CD4-positive, CD25-positive, alpha-beta regulatory T cell (primary cell): ENCODE measurements at regions not wholly inside any gene's neighbourhood (a gene's known extent, or its start where the extent isn't known, plus 50 kb on each side); places are given as distances from the start of the nearest gene placed in this dataset.

Experiments
- ATAC-seq, 2 donors: fragments of 150-1000 bp; cut with Tn5 transposase; one replicate each; pipeline ENCODE4 v1.10.0; 2021; ENCODE audit warnings: low read depth in 2 of 2, moderate number of reproducible peaks in 2 of 2, moderate library complexity in 1 of 2
- DNase-seq, 3 donors: peaks; one replicate each; pipeline versions ENCODE4 v3.0.0 to v3.0.0-alpha.2; 2012 to 2022; ENCODE audit warnings: mixed read lengths in 1 of 3
- H3K27ac ChIP-seq: one replicate; pipeline ENCODE4 v1.7.0; 2013; ENCODE audit warnings: mild to moderate bottlenecking, low read length; ENCODE audit not compliant: insufficient read depth, poor library complexity, severe bottlenecking
- H3K27me3 ChIP-seq: one replicate; pipeline ENCODE4 v1.7.0; 2013; ENCODE audit warnings: low read length; ENCODE audit not compliant: control insufficient read depth, insufficient read depth
- H3K36me3 ChIP-seq: one replicate; pipeline ENCODE4 v1.7.0; 2013; ENCODE audit warnings: mild to moderate bottlenecking, low read length, moderate library complexity; ENCODE audit not compliant: control insufficient read depth, insufficient read depth
- H3K4me1 ChIP-seq: 2 replicates; pipeline ENCODE4 v1.7.0; 2013; ENCODE audit warnings: mild to moderate bottlenecking, low read length; ENCODE audit not compliant: insufficient read depth, control insufficient read depth, poor library complexity, severe bottlenecking
- H3K4me3 ChIP-seq: one replicate; pipeline ENCODE4 v1.7.0; 2013; ENCODE audit warnings: low read depth, mild to moderate bottlenecking, low read length, moderate library complexity
- H3K9me3 ChIP-seq, 2 experiments: 1 replicate in 1 of 2; 2 replicates in 1 of 2; pipeline ENCODE4 v1.7.0; 2013; ENCODE audit warnings: low read length in 2 of 2, mild to moderate bottlenecking in 1 of 2, moderate library complexity in 1 of 2; ENCODE audit not compliant: control insufficient read depth in 2 of 2
- H3K27ac Mint-ChIP-seq, 3 donors: one replicate each; pipeline ENCODE4 v1.8.0; 2020 to 2022; ENCODE audit warnings: mild to moderate bottlenecking in 3 of 3, mixed read lengths in 3 of 3, moderate library complexity in 2 of 3
- H3K27me3 Mint-ChIP-seq: one replicate; pipeline ENCODE4 v1.8.0; 2022; ENCODE audit warnings: mild to moderate bottlenecking, mixed read lengths
- H3K36me3 Mint-ChIP-seq: one replicate; pipeline ENCODE4 v1.8.0; 2020; ENCODE audit warnings: mixed read lengths
- H3K4me1 Mint-ChIP-seq, 4 donors: one replicate each; pipeline ENCODE4 v1.8.0; 2020 to 2022; ENCODE audit warnings: mixed read lengths in 4 of 4, mild to moderate bottlenecking in 1 of 4
- H3K4me3 Mint-ChIP-seq, 4 donors: one replicate each; pipeline ENCODE4 v1.8.0; 2020 to 2022; ENCODE audit warnings: mild to moderate bottlenecking in 4 of 4, mixed read lengths in 4 of 4, moderate library complexity in 3 of 4
- H3K9me3 Mint-ChIP-seq, 7 donors: one replicate each; pipeline ENCODE4 v1.8.0; 2020 to 2022; ENCODE audit warnings: mixed read lengths in 7 of 7, mild to moderate bottlenecking in 3 of 7, moderate library complexity in 2 of 7

GRCh38 chr2:144935736-144936135 is 415.8 kb upstream of the ZEB2 start:
- no peak overlapping the region for H3K27ac Mint-ChIP-seq
- ATAC-seq = no peak

GRCh38 chr2:144935191-144935590 is 415.3 kb upstream of the ZEB2 start:
- Mint-ChIP-seq H3K27ac (no peak overlapping the region), H3K9me3 (peaks cover 0 to 1% (median 0%) of the 10 kb centered on the region in 7 donors), H3K36me3 (no peaks in the 10 kb centered on the region), H3K4me3 (no peak overlapping the region), H3K4me1 (no peaks in the 10 kb centered on the region), H3K27me3 (no peaks in the 10 kb centered on the region)
- no peak for ATAC-seq
- Histone ChIP-seq H3K9me3 (no peaks in the 10 kb centered on the region), H3K27me3 (peaks cover 2% of the 10 kb centered on the region), H3K4me1 (no peaks in the 10 kb centered on the region), H3K36me3 (no peaks in the 10 kb centered on the region), H3K27ac (no peak overlapping the region), H3K4me3 (no peak overlapping the region)
- no peak for DNase-seq

More at GRCh38 chr2:144935736-144936135, 415.8 kb upstream of the ZEB2 start:
- H3K36me3 Mint-ChIP-seq = no peaks in the 10 kb centered on the region
- H3K9me3 ChIP-seq = no peaks in the 10 kb centered on the region
- H3K4me1 Mint-ChIP-seq = no peaks in the 10 kb centered on the region
- H3K4me3 ChIP-seq = no peak overlapping the region
- peaks cover 0 to 1% (median 0%) of the 10 kb centered on the region in 7 donors for H3K9me3 Mint-ChIP-seq
- H3K27me3 ChIP-seq = peaks cover 2% of the 10 kb centered on the region
- no peaks in the 10 kb centered on the region for H3K36me3 ChIP-seq
- DNase-seq = no peak
- H3K4me3 Mint-ChIP-seq = no peak overlapping the region
- no peak overlapping the region for H3K27ac ChIP-seq
- no peaks in the 10 kb centered on the region for H3K4me1 ChIP-seq
- H3K27me3 Mint-ChIP-seq = no peaks in the 10 kb centered on the region

- Mint-ChIP-seq H3K9me3 (peaks cover 0 to 8% (median 4%) of the 10 kb centered on the region in 7 donors), H3K36me3 (no peaks in the 10 kb centered on the region), H3K4me3 (no peak overlapping the region), H3K27ac (no peak overlapping the region), H3K27me3 (no peaks in the 10 kb centered on the region), H3K4me1 (no peaks in the 10 kb centered on the region)
- no peak overlapping the region for H3K4me3 ChIP-seq
- no peaks in the 10 kb centered on the region for H3K9me3 ChIP-seq
- ATAC-seq = no peak
- no peak overlapping the region for H3K27ac ChIP-seq
- no peaks in the 10 kb centered on the region for H3K36me3 ChIP-seq
- DNase-seq = no peak
- H3K27me3 ChIP-seq = no peaks in the 10 kb centered on the region
- H3K4me1 ChIP-seq = no peaks in the 10 kb centered on the region
Measured at GRCh38 chr2:144931960-144932359, 412.0 kb upstream of the ZEB2 start.

DNA sequence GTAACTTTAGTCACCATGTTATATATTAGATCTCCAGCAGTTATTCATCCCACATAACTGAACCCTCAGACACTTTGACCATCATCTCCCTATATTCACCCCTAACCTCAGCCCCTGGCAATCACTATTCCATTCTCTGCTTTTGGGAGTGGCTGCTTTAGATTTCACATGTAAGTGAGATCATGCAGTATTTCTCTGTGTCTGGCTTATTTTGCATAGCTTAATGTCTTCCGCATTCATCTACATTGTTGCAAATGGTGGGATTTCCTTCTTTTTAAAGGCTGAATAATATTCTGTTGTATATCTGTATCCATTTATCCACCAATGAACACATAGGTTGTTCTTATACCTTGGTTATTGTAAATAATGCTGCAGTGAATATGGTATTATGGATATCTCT is 411.6 kb upstream of the ZEB2 start:
- Histone ChIP-seq H3K4me3 (no peak overlapping the region), H3K27me3 (no peaks in the 10 kb centered on the region), H3K4me1 (no peaks in the 10 kb centered on the region), H3K27ac (no peak overlapping the region), H3K36me3 (no peaks in the 10 kb centered on the region), H3K9me3 (no peaks in the 10 kb centered on the region)
- no peaks in the 10 kb centered on the region for H3K4me1 Mint-ChIP-seq
- peaks cover 0 to 8% (median 4%) of the 10 kb centered on the region in 7 donors for H3K9me3 Mint-ChIP-seq
- DNase-seq = no peak
- no peak overlapping the region for H3K27ac Mint-ChIP-seq
- H3K4me3 Mint-ChIP-seq = no peak overlapping the region
- ATAC-seq = no peak
- no peaks in the 10 kb centered on the region for H3K36me3 Mint-ChIP-seq
- no peaks in the 10 kb centered on the region for H3K27me3 Mint-ChIP-seq

DNA sequence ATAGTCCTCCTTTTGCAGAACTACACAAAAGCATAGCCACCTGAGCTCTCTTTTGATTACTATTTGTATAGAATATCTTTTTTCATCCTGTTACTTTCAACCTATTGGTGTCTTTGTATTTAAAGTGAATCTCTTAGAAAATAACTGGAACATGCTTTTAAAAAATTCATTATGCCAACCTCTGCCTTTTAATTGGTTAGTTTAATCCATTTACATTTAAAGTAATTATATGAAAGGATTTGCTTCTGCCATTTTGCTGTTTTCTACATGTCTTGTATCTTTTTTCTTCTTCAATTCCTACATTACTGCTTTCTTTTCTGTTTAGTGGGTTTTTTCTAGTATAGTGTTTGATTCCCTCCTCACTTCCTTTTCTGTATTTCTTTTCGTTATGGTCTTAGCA is 407.5 kb upstream of the ZEB2 start:
- H3K36me3 Mint-ChIP-seq = no peaks in the 10 kb centered on the region
- no peak for ATAC-seq
- H3K4me3 Mint-ChIP-seq = peak overlapping the region in 1 of 4 donors; percentile 33
- Histone ChIP-seq H3K9me3 (no peaks in the 10 kb centered on the region), H3K4me3 (no peak overlapping the region), H3K4me1 (no peaks in the 10 kb centered on the region), H3K27me3 (no peaks in the 10 kb centered on the region), H3K36me3 (no peaks in the 10 kb centered on the region), H3K27ac (no peak overlapping the region)
- H3K9me3 Mint-ChIP-seq = peaks cover 0 to 9% (median 4%) of the 10 kb centered on the region in 7 donors
- H3K27ac Mint-ChIP-seq = no peak overlapping the region
- H3K4me1 Mint-ChIP-seq = no peaks in the 10 kb centered on the region
- H3K27me3 Mint-ChIP-seq = no peaks in the 10 kb centered on the region
- no peak for DNase-seq

- Histone ChIP-seq H3K27ac (no peak overlapping the region), H3K4me3 (no peak overlapping the region), H3K36me3 (no peaks in the 10 kb centered on the region), H3K9me3 (no peaks in the 10 kb centered on the region), H3K27me3 (no peaks in the 10 kb centered on the region), H3K4me1 (no peaks in the 10 kb centered on the region)
- DNase-seq (no peak), ATAC-seq (no peak)
- H3K4me1 Mint-ChIP-seq = no peaks in the 10 kb centered on the region
- H3K9me3 Mint-ChIP-seq = peaks cover 0 to 9% (median 4%) of the 10 kb centered on the region in 7 donors
- H3K27ac Mint-ChIP-seq = no peak overlapping the region
- no peaks in the 10 kb centered on the region for H3K27me3 Mint-ChIP-seq
- H3K4me3 Mint-ChIP-seq = no peak overlapping the region
- H3K36me3 Mint-ChIP-seq = no peaks in the 10 kb centered on the region
Measured at GRCh38 chr2:144925886-144926285, 406.0 kb upstream of the ZEB2 start.

GRCh38 chr2:144924827-144925226 is 404.9 kb upstream of the ZEB2 start:
- Histone ChIP-seq H3K27me3 (no peaks in the 10 kb centered on the region), H3K4me3 (no peak overlapping the region), H3K4me1 (no peaks in the 10 kb centered on the region), H3K27ac (no peak overlapping the region), H3K9me3 (no peaks in the 10 kb centered on the region), H3K36me3 (no peaks in the 10 kb centered on the region)
- no peaks in the 10 kb centered on the region for H3K27me3 Mint-ChIP-seq
- H3K4me3 Mint-ChIP-seq = no peak overlapping the region
- no peak for DNase-seq
- no peak for ATAC-seq
- H3K9me3 Mint-ChIP-seq = peaks cover 0 to 9% (median 4%) of the 10 kb centered on the region in 7 donors
- H3K27ac Mint-ChIP-seq = no peak overlapping the region
- H3K36me3 Mint-ChIP-seq = no peaks in the 10 kb centered on the region
- H3K4me1 Mint-ChIP-seq = no peaks in the 10 kb centered on the region

GRCh38 chr2:144922519-144922918 is 402.6 kb upstream of the ZEB2 start:
- Mint-ChIP-seq H3K4me3 (no peak overlapping the region), H3K27me3 (no peaks in the 10 kb centered on the region), H3K27ac (no peak overlapping the region), H3K4me1 (no peaks in the 10 kb centered on the region), H3K9me3 (peaks cover 0 to 5% (median 2%) of the 10 kb centered on the region in 7 donors), H3K36me3 (no peaks in the 10 kb centered on the region)
- Histone ChIP-seq H3K4me3 (no peak overlapping the region), H3K9me3 (no peaks in the 10 kb centered on the region), H3K27ac (no peak overlapping the region), H3K36me3 (no peaks in the 10 kb centered on the region), H3K27me3 (no peaks in the 10 kb centered on the region), H3K4me1 (no peaks in the 10 kb centered on the region)
- no peak for ATAC-seq
- no peak for DNase-seq
